ENCODE measurements at regions not wholly inside any gene's neighbourhood (a gene's known extent, or its start where the extent isn't known, plus 50 kb on each side); places are given as distances from the start of the nearest gene placed in this dataset.

- no peaks in the 10 kb centered on the region for H3K27me3 Mint-ChIP-seq (ENCODE audit: unreplicated experiment)
- H3K27ac Mint-ChIP-seq (ENCODE audit: unreplicated experiment), result no peak overlapping the region
- no peaks in the 10 kb centered on the region for H3K36me3 Mint-ChIP-seq (ENCODE audit: insufficient read depth, unreplicated experiment)
- H3K4me1 Mint-ChIP-seq (ENCODE audit: low read depth, unreplicated experiment), result no peaks in the 10 kb centered on the region
- no TSS peak for BruUV-seq (replicated peaks)
- H3K4me3 Mint-ChIP-seq (ENCODE audit: low read depth, unreplicated experiment), result no peak overlapping the region
- TF ChIP-seq CTCF (IDR thresholded peaks at IDR 0.05; ENCODE audit: unreplicated experiment), result no peak
- DNase-seq, result no peak
- peaks cover 7% of the 10 kb centered on the region for H3K9me3 Mint-ChIP-seq (ENCODE audit: low read depth, unreplicated experiment)
- intact Hi-C loops (cut with micrococcal nuclease; ENCODE audit: unreplicated experiment), result no loop called here
- CTCF ChIA-PET, result no interaction called here
Observed at GRCh38 chr5:8471581-8471980, 602.6 kb downstream of the MTRR start.

- no TSS peak for BruUV-seq (replicated peaks)
- no peak overlapping the region for H3K4me3 Mint-ChIP-seq (ENCODE audit: low read depth, unreplicated experiment)
- H3K4me1 Mint-ChIP-seq (ENCODE audit: low read depth, unreplicated experiment), result no peaks in the 10 kb centered on the region
- H3K27me3 Mint-ChIP-seq (ENCODE audit: unreplicated experiment), result no peaks in the 10 kb centered on the region
- no peaks in the 10 kb centered on the region for H3K36me3 Mint-ChIP-seq (ENCODE audit: insufficient read depth, unreplicated experiment)
- peaks cover 7% of the 10 kb centered on the region for H3K9me3 Mint-ChIP-seq (ENCODE audit: low read depth, unreplicated experiment)
- DNase-seq, result no peak
- no peak for TF ChIP-seq CTCF (IDR thresholded peaks at IDR 0.05; ENCODE audit: unreplicated experiment)
- CTCF ChIA-PET, result no interaction called here
- intact Hi-C loops (cut with micrococcal nuclease; ENCODE audit: unreplicated experiment), result no loop called here
- H3K27ac Mint-ChIP-seq (ENCODE audit: unreplicated experiment), result no peak overlapping the region
Observed at GRCh38 chr5:8473016-8473415, 604.1 kb downstream of the MTRR start.

- CTCF ChIA-PET, result no interaction called here
Observed at GRCh38 chr5:8473827-8474568, 605.0 kb downstream of the MTRR start.

GRCh38 chr5:8474569-8474930 lies 605.6 kb downstream of the MTRR start:
- no peak overlapping the region for H3K27ac Mint-ChIP-seq (ENCODE audit: unreplicated experiment)
- peaks cover 7% of the 10 kb centered on the region for H3K9me3 Mint-ChIP-seq (ENCODE audit: low read depth, unreplicated experiment)
- no peaks in the 10 kb centered on the region for H3K36me3 Mint-ChIP-seq (ENCODE audit: insufficient read depth, unreplicated experiment)
- TF ChIP-seq CTCF (IDR thresholded peaks at IDR 0.05; ENCODE audit: unreplicated experiment), result no peak
- CTCF ChIA-PET, result no interaction called here
- DNase-seq, result no peak
- intact Hi-C loops (cut with micrococcal nuclease; ENCODE audit: unreplicated experiment), result no loop called here
- H3K4me1 Mint-ChIP-seq (ENCODE audit: low read depth, unreplicated experiment), result no peaks in the 10 kb centered on the region
- H3K27me3 Mint-ChIP-seq (ENCODE audit: unreplicated experiment), result no peaks in the 10 kb centered on the region
- no TSS peak for BruUV-seq (replicated peaks)
- no peak overlapping the region for H3K4me3 Mint-ChIP-seq (ENCODE audit: low read depth, unreplicated experiment)

More at GRCh38 chr5:8473827-8474568, 605.0 kb downstream of the MTRR start:
- H3K27ac Mint-ChIP-seq (ENCODE audit: unreplicated experiment), result no peak overlapping the region
- no peak overlapping the region for H3K4me3 Mint-ChIP-seq (ENCODE audit: low read depth, unreplicated experiment)
- BruUV-seq (replicated peaks), result no TSS peak
- no peak for TF ChIP-seq CTCF (IDR thresholded peaks at IDR 0.05; ENCODE audit: unreplicated experiment)
- no peak for DNase-seq
- H3K4me1 Mint-ChIP-seq (ENCODE audit: low read depth, unreplicated experiment), result no peaks in the 10 kb centered on the region
- H3K36me3 Mint-ChIP-seq (ENCODE audit: insufficient read depth, unreplicated experiment), result no peaks in the 10 kb centered on the region
- no peaks in the 10 kb centered on the region for H3K27me3 Mint-ChIP-seq (ENCODE audit: unreplicated experiment)
- peaks cover 7% of the 10 kb centered on the region for H3K9me3 Mint-ChIP-seq (ENCODE audit: low read depth, unreplicated experiment)
- intact Hi-C loops (cut with micrococcal nuclease; ENCODE audit: unreplicated experiment), result no loop called here
